Peyer's patch (tissue), 4 donors: ENCODE measurements at regions not wholly inside any gene's neighbourhood (a gene's known extent, or its start where the extent isn't known, plus 50 kb on each side); places are given as distances from the start of the nearest gene placed in this dataset.

Experiments used
- CTCF ChIP-seq, 6 experiments: fragments of 450-650 bp in 4 of 6; fragments of 200-600 bp in 2 of 6; sonication (generic) in 1 of 6; IDR thresholded peaks; one replicate each; pipeline ENCODE4 v1.5.1; 2017 to 2019; ENCODE audit warnings: antibody characterized with exemption in 6 of 6, mild to moderate bottlenecking in 3 of 6, moderate library complexity in 1 of 6
- POLR2A ChIP-seq, 2 donors: fragments of 450-650 bp; IDR thresholded peaks; one replicate each; pipeline ENCODE4 v1.5.1; 2017; ENCODE audit warnings: antibody characterized with exemption in 2 of 2, mild to moderate bottlenecking in 2 of 2, moderate library complexity in 2 of 2

- no peak for TF ChIP-seq CTCF (IDR thresholded peaks at IDR 0.05)
- no peak for TF ChIP-seq POLR2A (IDR thresholded peaks at IDR 0.05)
These were observed 1632.7 kb downstream of the OTOL1 start for GRCh38 chr3:163129287-163129686.
